AG09309 (cell line): ENCODE measurements at regions not wholly inside any gene's neighbourhood (a gene's known extent, or its start where the extent isn't known, plus 50 kb on each side); places are given as distances from the start of the nearest gene placed in this dataset.

Experiments
- DNase-seq: peaks from one replicate; pipeline ENCODE4 v3.0.0-alpha.2; 2010; ENCODE audit warnings: low read depth
- H3K4me3 ChIP-seq: 2 replicates; pipeline ENCODE4 v1.5.1; 2011; ENCODE audit warnings: mild to moderate bottlenecking, low read depth, low read length, moderate library complexity; ENCODE audit not compliant: control insufficient read depth
- TF ChIP-seq, protein P1 (sequence below): IDR thresholded peaks from 2 replicates; pipeline ENCODE4 v1.5.1; 2011; ENCODE audit warnings: mild to moderate bottlenecking, low read depth, low read length, inconsistent platforms; ENCODE audit not compliant: insufficient read depth, control insufficient read depth; ENCODE audit errors: missing control alignments

DNA sequence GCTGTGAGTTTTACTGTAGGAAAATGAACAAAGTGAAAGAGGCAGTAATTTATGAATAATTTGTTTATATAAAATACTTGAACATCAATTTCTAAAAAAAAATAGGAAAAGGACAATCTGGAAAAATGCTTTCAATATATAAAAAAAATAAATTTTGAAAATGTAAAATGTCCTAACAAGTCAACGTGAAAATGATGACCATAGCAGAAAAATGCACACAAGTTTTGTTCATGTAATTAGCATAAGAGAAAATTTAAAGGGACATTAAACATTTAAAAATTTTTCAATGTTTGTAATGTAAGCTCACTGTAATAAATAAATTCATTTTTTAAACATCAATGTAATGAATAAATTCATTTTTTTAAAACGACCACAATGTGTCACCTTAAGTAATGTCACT, 214.8 kb upstream of the ATXN7L3B start:
- H3K4me3 ChIP-seq = no peak overlapping the region
- DNase-seq = no peak
- TF ChIP-seq, protein P1, sequence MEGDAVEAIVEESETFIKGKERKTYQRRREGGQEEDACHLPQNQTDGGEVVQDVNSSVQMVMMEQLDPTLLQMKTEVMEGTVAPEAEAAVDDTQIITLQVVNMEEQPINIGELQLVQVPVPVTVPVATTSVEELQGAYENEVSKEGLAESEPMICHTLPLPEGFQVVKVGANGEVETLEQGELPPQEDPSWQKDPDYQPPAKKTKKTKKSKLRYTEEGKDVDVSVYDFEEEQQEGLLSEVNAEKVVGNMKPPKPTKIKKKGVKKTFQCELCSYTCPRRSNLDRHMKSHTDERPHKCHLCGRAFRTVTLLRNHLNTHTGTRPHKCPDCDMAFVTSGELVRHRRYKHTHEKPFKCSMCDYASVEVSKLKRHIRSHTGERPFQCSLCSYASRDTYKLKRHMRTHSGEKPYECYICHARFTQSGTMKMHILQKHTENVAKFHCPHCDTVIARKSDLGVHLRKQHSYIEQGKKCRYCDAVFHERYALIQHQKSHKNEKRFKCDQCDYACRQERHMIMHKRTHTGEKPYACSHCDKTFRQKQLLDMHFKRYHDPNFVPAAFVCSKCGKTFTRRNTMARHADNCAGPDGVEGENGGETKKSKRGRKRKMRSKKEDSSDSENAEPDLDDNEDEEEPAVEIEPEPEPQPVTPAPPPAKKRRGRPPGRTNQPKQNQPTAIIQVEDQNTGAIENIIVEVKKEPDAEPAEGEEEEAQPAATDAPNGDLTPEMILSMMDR = no peak

DNA sequence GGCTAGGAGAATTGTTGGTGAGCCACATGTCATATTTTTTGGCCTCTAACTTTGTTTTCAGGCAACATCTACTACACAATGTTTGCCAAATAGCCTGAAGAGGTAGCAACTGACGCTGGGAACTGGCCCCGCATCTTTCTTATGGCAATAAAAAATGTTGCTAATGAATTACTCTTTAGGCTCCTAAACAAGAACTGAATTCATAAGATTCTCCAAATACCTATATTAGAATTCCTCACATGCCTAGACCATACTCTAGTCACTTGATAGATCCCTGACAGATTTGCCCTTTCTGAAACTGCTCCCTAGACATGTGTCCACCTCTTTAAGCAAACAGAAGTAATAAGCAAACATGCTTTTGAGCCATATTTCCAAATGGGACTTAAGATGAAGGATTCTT, 209.0 kb upstream of the ATXN7L3B start:
- no peak for DNase-seq
- TF ChIP-seq, protein P1 = no peak
- H3K4me3 ChIP-seq = no peak overlapping the region

DNA sequence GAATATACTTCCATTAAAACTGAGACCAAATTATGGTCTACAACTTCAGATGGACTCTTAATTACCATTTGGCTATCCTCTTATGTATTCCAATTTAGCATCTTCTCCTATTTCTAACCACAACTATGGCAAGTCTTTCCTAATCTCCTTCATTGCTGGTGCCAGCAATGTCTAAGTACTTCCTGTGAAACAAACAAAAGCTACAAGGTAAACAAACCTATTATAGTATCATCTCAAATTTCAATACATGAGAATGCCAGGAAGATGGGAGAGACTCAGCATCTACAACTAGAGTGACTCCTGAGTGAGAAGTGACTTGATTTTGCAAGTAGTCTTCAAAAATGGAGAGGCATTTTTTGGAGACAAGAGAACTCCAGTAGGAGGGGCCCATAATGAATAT, 202.9 kb upstream of the ATXN7L3B start:
- no peak for DNase-seq
- TF ChIP-seq, protein P1 = no peak
- no peak overlapping the region for H3K4me3 ChIP-seq

DNA sequence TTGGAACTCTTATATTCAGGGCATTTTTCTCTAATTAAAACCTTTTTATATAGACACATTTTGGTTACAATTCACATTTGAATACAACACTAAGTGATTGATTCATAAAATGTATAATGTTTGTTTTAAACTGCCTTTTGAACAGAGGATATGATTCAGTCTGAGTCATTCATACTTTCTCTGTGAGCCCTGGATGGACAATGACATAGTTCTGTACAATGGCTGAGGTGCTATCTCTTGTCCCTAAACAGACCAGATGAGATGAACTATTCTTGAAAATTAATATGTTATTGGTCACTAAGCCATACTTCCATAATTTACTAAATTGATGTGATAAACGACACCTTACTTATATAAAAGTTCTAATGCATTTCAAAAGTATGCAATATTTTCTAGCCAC, 199.7 kb upstream of the ATXN7L3B start:
- no peak for DNase-seq
- TF ChIP-seq, protein P1 = no peak
- no peak overlapping the region for H3K4me3 ChIP-seq

DNA sequence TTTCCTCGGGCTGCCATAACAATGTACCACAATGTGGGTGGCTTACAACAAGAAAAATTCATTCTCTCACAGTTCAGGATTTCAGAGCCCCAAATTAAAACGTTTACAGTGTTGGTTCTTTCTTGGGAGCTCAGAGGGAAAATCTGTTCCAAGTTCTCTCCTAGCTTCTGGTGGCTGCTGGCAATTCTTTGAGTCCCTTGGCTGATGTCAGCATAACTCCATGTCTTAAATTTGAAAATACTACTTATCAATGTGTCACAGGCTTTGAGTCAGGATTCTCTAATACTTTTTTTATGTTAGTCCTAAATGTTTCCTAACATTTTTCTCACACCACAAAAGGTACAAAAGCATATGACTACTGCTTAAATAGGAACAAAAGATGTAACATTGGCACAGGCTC, 198.4 kb upstream of the ATXN7L3B start:
- H3K4me3 ChIP-seq = no peak overlapping the region
- no peak for DNase-seq
- TF ChIP-seq, protein P1 = no peak

DNA sequence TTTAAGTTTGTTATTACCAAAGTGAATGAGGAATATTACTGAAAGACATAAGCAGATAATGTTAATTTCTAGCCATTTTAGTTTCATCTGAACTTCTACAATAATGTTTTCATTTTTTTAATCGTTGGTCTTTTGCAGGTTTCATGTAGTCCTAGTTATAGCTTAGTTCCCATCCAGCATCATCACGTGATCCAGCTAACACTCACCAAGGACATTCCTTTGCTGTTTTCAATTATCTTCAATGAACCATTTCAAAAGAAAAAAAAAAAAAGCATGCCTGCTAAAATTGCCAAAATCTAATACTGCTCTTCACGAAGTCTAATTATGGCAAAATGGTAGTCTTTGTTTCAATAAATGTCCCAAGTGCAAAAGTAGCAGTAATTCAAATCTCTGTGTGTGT, 187.7 kb upstream of the ATXN7L3B start:
- H3K4me3 ChIP-seq = no peak overlapping the region
- no peak for DNase-seq
- TF ChIP-seq, protein P1 = no peak

DNA sequence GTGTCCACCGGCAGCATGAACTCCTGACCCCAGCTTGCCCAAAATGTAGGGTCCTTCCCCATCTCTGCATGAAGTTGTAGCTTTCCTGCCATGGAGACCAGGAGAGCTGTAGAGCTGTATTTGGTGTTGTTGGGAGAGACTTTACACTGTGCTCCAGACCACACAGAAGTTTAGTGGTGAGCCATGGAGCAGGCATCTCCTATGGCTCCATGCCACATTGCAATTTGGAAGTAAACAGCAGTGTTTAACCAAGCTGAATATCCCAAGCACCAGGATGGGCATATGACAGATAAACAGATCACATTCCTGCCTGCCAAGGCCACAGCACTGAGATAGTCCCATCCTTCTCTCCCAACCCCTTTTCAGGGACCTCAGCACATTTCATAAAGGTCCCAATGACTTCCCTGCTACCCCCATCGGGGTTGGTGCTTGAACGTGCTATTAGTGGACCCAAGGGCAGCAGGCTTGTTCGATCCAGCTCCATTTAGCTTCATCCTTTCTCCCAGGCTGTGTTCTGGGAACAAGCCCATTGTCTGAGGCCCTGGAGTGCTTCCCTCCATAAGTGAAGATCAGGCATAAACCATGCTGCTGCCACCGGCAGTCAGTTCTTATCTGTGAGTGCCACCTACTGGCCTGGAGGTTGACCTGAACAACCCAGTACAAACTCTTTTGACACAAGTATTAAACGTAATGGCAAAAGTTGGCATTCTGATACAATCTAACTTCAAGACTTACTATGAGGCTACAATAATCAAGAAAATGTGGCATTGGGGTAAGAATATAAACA, 172.3 kb upstream of the ATXN7L3B start:
- H3K4me3 ChIP-seq = no peak overlapping the region
- TF ChIP-seq, protein P1 = no peak
- no peak for DNase-seq
